GM12878 (cell line): ENCODE measurements at regions not wholly inside any gene's neighbourhood (a gene's known extent, or its start where the extent isn't known, plus 50 kb on each side); places are given as distances from the start of the nearest gene placed in this dataset.

Experiments used
- ATAC-seq: fragments of 200-7000 bp; cut with Tn5 transposase; 3 replicates; pipeline ENCODE4 v1.9.1; 2020; ENCODE audit warnings: mild to moderate bottlenecking, moderate library complexity
- BruUV-seq: library from RNA; stranded (reverse); fragments of 400-500 nt; replicated peaks from 2 replicates; lab custom pipeline; 2021; lab: Mats Ljungman, UMichigan
- CTCF ChIA-PET: fragments of 300-600 bp; sonication (Branson Sonifier 250); formaldehyde crosslinking; extraction: SDS; loops from one replicate; lab custom pipeline; 2021; ENCODE audit warnings: inconsistent platforms; lab: Yijun Ruan, JAX
- POLR2A ChIA-PET: fragments of 350-600 bp; formaldehyde crosslinking; extraction: SDS; loops from one replicate; lab custom pipeline; 2021; ENCODE audit warnings: inconsistent platforms; lab: Charles Lee
- RAD21 ChIA-PET: fragments of 300-600 bp; sonication (Branson Sonifier 250); formaldehyde crosslinking; loops from one replicate; lab custom pipeline; 2023; ENCODE audit warnings: antibody characterized with exemption; ENCODE audit not compliant: unreplicated experiment; lab: Charles Lee
- SMC1A ChIA-PET: fragments of 300-600 bp; sonication (Branson Sonifier 250); formaldehyde crosslinking; loops from one replicate; lab custom pipeline; 2023; ENCODE audit not compliant: unreplicated experiment, uncharacterized antibody; lab: Charles Lee
- DNase-seq: peaks from one replicate; pipeline ENCODE4 v3.0.0-alpha.2; 2011; ENCODE audit warnings: low read depth, low spot score
- FAIRE-seq: peaks from 3 replicates; lab custom pipeline; 2011; peaks lifted over from hg19 to GRCh38; lab: Jason Lieb, UNC
- H2AFZ ChIP-seq: 2 replicates; pipeline ENCODE4 v1.6.0; 2011; ENCODE audit warnings: low read depth, low read length, control low read depth; ENCODE audit not compliant: control insufficient read depth
- H3K27ac ChIP-seq: 2 replicates; pipeline ENCODE4 v1.5.1; 2011; ENCODE audit warnings: control low read depth; ENCODE audit not compliant: control insufficient read depth, insufficient read depth
- H3K27me3 ChIP-seq, 2 experiments: replicated peaks in 1 of 2; 2 replicates each; pipeline versions ENCODE4 v1.6.0 to v1.6.1; 2011; ENCODE audit warnings: low read length in 1 of 2; ENCODE audit not compliant: control insufficient read depth in 2 of 2, insufficient read depth in 2 of 2
- H3K36me3 ChIP-seq, 2 experiments: 2 replicates each; pipeline ENCODE4 v1.5.1; 2011; ENCODE audit warnings: low read length in 1 of 2; ENCODE audit not compliant: control insufficient read depth in 2 of 2, insufficient read depth in 2 of 2
- H3K4me1 ChIP-seq: 2 replicates; pipeline ENCODE4 v1.6.1; 2011; ENCODE audit warnings: mild to moderate bottlenecking, low read length, moderate library complexity, mixed read lengths; ENCODE audit not compliant: control insufficient read depth, insufficient read depth
- H3K4me2 ChIP-seq: 2 replicates; pipeline ENCODE4 v1.6.0; 2011; ENCODE audit warnings: control low read depth; ENCODE audit not compliant: control insufficient read depth, insufficient read depth
- H3K4me3 ChIP-seq: fragments of 200-600 bp; sonication (generic); 2 replicates; pipeline ENCODE4 v1.5.1; 2016
- H3K79me2 ChIP-seq: 2 replicates; pipeline ENCODE4 v1.6.0; 2011; ENCODE audit warnings: low read length; ENCODE audit not compliant: control insufficient read depth, insufficient read depth
- H3K9ac ChIP-seq: 2 replicates; pipeline ENCODE4 v1.8.0; 2011; ENCODE audit warnings: low read length, control low read depth, mixed read lengths; ENCODE audit not compliant: control insufficient read depth, insufficient read depth
- H3K9me3 ChIP-seq: replicated peaks from 3 replicates; pipeline ENCODE4 v1.5.1; 2011; ENCODE audit warnings: mild to moderate bottlenecking, low read length; ENCODE audit not compliant: control insufficient read depth, insufficient read depth
- H4K20me1 ChIP-seq: 2 replicates; pipeline ENCODE4 v1.6.0; 2011; ENCODE audit not compliant: control insufficient read depth, insufficient read depth
- E2F8 ChIP-seq: fragments of 450-650 bp; IDR thresholded peaks from 2 replicates; pipeline ENCODE4 v1.6.1; 2018; ENCODE audit warnings: mild to moderate bottlenecking, low read depth, moderate library complexity; ENCODE audit not compliant: partially characterized antibody
- EED ChIP-seq: sonication (generic); IDR thresholded peaks from 2 replicates; pipeline ENCODE4 v1.6.1; 2016; ENCODE audit warnings: antibody characterized with exemption, low read depth
- ELK1 ChIP-seq: IDR thresholded peaks from 2 replicates; pipeline ENCODE4 v1.6.1; 2012; ENCODE audit warnings: low read depth, low read length, improper control_type of control experiment
- HDGF ChIP-seq: fragments of 450-650 bp; IDR thresholded peaks from 2 replicates; pipeline ENCODE4 v1.6.1; 2016; ENCODE audit warnings: antibody characterized with exemption
- HSF1 ChIP-seq: fragments of 150-350 bp; IDR thresholded peaks from 2 replicates; pipeline ENCODE4 v1.6.1; 2014; ENCODE audit warnings: mild to moderate bottlenecking, low read depth, low read length
- IRF5 ChIP-seq: fragments of 450-650 bp; IDR thresholded peaks from 2 replicates; pipeline ENCODE4 v1.6.1; 2017; ENCODE audit warnings: borderline replicate concordance
- MLLT1 ChIP-seq: fragments of 450-650 bp; IDR thresholded peaks from 2 replicates; pipeline ENCODE4 v1.6.1; 2016; ENCODE audit warnings: mild to moderate bottlenecking
- RUNX3 ChIP-seq: IDR thresholded peaks from 2 replicates; pipeline ENCODE4 v1.6.1; 2012; ENCODE audit warnings: low read length, inconsistent platforms
- TBL1XR1 ChIP-seq: IDR thresholded peaks from 2 replicates; pipeline ENCODE4 v1.6.1; 2012; ENCODE audit warnings: low read depth, low read length, improper control_type of control experiment
- WRNIP1 ChIP-seq: IDR thresholded peaks from 2 replicates; pipeline ENCODE4 v1.6.1; 2011; ENCODE audit warnings: low read depth, low read length, improper control_type of control experiment, borderline replicate concordance
- WGBS: methylation state at CpG from one replicate; pipeline ENCODE4 v1.1.6; 2016; ENCODE audit warnings: low lambda C conversion rate; ENCODE audit not compliant: insufficient replicate concordance, insufficient coverage; ENCODE audit errors: missing lambda C conversion rate; 5-methylcytosine and 5-hydroxymethylcytosine counted together
- in situ Hi-C: fragments of 300-500 bp; cut with MboI; formaldehyde crosslinking; loops from 9 replicates; pipeline ENCODE4 v1.14.3; 2018; ENCODE audit warnings: mixed read lengths
- intact Hi-C: fragments of 100-400 bp; cut with micrococcal nuclease; formaldehyde crosslinking; loops from one replicate; pipeline ENCODE4 v1.14.2; 2022; ENCODE audit not compliant: unreplicated experiment

GRCh38 chrX:39249999-39250398 lies 448.7 kb downstream of the MID1IP1 start (continued):
- TF ChIP-seq ELK1 (no peak), HDGF (no peak), RUNX3 (no peak), IRF5 (no peak)

- H3K79me2 ChIP-seq, result no peaks in the 10 kb centered on the region
- no peak overlapping the region for H3K4me2 ChIP-seq
- H3K27ac ChIP-seq, result no peak overlapping the region
- ChIA-PET SMC1A (no interaction called here), POLR2A (no interaction called here), RAD21 (no interaction called here), CTCF (interaction anchor here (0.7 kb wide), 1 partner anchor 70 kb away, joined by 3 read pairs; no protein-coding TSS in a partner anchor)
- no peak overlapping the region for H3K4me3 ChIP-seq
- FAIRE-seq (no peak), ATAC-seq (no peak), DNase-seq (no peak)
- H2AFZ ChIP-seq, result no peak overlapping the region
- intact Hi-C loops, result no loop called here
- no peak overlapping the region for H3K9ac ChIP-seq
- no peaks in the 10 kb centered on the region for H4K20me1 ChIP-seq
- H3K36me3 ChIP-seq, result no peaks in the 10 kb centered on the region
- 7% methylated on average over 1 of the region's 1 CpG for WGBS
- peaks cover 0 to 3% of the 10 kb centered on the region in 2 experiments; a peak in 1 of 4 replicates for H3K27me3 ChIP-seq
- BruUV-seq, result no TSS peak
- in situ Hi-C loops, result no loop called here
- H3K9me3 ChIP-seq, result no peaks in the 10 kb centered on the region; the same call in 2 of the 3 replicates
- no peaks in the 10 kb centered on the region for H3K4me1 ChIP-seq
- no peak for TF ChIP-seq MLLT1
- TF ChIP-seq TBL1XR1, result no peak
- TF ChIP-seq EED, result no peak
- TF ChIP-seq E2F8, result no peak
- TF ChIP-seq HSF1, result no peak
- no peak for TF ChIP-seq WRNIP1
Measured at GRCh38 chrX:39251995-39252394, 450.7 kb downstream of the MID1IP1 start.
